GM21529 (cell line): ENCODE measurements at regions not wholly inside any gene's neighbourhood (a gene's known extent, or its start where the extent isn't known, plus 50 kb on each side); places are given as distances from the start of the nearest gene placed in this dataset.

ENCODE experiments used
- ATAC-seq: cut with Tn5 transposase; IDR thresholded peaks from one replicate; pipeline ENCODE4 v1.9.1; 2021; ENCODE audit not compliant: unreplicated experiment

DNA sequence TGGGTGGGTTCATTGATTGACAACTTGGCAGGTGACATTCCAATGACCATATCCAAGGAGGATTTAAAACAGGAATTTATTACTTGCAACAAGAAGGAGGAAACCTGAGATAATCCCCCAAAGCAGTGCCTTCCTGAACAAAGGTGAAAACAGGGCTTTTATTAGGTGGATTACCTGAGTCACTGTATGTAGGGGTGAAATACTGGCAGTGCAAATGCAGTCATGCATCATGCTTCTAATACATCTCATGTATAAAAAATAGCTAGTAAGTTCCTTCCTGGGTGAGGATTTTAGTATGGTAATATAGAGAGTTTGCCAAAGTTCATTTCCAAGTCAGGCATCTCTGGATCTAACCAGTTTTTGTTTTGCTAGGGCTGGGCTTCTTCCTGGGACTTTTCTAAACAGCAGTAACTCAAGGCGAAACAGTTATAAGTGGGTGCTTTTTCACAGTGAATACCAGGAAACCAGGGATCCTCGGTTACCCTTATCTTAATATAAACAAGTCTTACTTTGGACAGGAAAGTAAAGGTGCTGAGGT, 583.4 kb upstream of the LRRTM1 start:
- ATAC-seq: no peak

DNA sequence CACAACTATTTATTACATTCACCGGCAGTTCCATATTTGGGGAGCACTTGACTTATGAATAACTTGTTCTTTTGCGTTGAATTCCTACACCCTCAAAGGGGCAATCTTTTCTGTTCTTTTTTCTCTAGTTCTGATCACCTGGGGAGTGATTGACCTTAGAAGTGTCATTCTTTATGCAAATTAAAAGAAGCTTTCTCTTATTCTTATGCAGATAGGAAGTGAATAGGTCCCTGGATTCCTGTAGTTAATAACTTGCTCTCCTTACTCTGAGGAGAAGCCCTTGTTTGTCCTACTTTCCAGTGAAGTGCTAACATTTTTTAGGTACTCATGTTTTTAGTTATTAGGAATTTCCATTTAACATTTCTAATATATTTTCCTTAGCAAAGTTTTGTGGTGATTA, 569.8 kb upstream of the LRRTM1 start:
- no peak for ATAC-seq

DNA sequence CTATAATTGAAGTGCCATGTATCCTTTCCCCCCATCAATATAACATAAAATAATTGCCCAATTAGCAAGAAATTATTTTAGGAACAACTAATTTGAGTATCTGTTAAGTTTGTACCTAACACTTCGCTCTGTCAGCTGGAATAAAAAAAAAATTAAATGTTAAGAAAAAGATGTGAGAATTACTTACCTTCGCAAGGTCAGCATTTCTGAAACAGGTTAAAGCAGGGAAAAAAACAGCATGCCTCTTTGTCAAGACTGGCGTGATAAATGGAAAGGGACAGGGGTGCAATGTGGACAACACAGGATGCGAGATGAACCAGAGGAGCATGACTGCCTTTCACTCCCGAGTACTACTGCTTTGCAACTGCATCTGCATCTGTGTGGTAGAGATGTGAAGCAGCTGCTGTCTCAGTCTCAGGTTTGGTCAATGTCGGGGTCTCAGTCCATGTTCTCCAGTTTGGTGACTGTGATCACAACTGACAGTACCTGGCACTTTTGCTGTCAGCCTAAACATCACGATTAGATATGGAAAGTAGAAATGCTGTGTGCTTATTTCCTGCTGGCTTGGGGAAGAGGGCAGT, 565.4 kb upstream of the LRRTM1 start:
- no peak for ATAC-seq

DNA sequence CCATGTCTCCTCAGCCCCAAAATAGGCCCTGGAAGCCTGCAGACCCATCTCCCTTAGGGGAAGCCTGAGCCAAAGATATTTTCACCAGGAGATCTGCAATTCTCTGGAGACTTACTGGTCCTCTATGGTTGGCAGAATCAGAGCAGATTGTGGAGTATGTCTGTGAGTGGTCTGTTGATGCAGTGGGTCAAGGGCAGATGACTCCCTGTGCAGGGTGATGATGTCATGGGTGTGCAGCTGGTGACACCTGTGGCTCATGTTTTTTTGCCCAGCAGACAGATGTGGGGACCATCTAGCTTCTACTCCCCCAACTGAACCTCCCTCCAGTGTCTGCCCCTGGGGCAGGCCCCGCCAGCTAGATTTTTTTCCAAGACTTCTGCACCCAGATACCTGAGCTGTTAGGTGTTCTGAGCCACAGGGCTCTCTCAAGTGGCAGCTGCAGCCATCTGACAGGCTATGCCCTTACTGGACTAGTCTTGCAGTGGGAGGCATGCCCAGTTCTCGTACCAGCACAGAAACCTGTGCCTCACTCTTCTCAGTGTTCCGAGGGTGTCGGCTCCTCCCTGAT, 558.7 kb upstream of the LRRTM1 start:
- ATAC-seq: no peak

DNA sequence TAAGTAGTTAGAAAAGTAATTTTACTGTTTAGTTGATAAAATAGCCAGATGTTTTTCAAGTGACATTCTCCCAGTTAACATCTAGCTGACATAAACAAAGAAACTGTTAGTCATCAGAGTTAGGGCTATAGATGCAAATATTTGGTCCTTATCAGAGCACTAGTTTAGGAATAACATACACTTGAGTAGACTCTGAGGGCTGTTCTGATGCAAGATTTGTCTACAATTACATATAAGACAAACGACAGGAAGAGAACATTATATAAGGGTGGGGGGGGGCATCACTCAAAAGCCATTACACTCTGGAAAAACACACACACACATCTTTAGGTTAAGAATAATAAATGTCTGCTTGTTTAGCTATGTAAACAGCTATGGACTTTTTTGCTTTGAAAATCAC, 554.4 kb upstream of the LRRTM1 start:
- ATAC-seq: no peak

DNA sequence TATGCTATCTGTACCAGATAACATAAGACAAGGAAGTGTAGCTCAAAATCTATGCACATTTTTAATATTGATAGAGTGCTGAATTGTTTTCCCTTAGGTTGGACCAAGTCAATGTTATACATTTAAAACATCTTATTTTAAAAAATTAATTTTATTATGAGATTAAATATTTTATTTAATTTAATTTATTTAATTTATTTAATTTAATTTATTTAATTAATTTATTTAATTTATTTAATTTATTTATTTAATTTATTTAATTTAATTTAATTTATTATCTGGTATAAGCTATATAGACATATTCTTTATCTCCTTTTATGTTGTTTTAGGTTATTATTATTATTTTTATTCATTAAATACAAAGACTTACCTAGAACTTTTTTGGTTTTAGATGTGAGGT, 551.7 kb upstream of the LRRTM1 start:
- ATAC-seq: no peak

DNA sequence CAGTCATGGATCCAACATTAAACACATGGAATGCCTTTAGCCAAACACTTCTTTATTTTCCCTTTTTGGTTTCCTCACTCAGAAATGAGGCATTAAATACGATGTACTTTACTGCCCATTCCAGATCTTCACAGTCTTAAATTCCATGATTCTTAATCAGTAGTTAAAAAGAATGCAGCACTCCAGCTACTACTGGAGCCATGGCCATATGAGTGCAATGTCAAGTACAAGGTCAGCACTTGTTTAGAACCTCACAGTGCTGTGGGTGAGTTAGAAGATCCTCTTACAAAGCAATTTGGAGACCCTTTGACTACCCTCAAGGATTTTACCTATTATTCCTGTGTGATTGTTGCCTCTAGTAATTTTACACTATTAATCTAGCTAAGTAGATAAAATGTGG, 550.3 kb upstream of the LRRTM1 start:
- ATAC-seq: no peak

DNA sequence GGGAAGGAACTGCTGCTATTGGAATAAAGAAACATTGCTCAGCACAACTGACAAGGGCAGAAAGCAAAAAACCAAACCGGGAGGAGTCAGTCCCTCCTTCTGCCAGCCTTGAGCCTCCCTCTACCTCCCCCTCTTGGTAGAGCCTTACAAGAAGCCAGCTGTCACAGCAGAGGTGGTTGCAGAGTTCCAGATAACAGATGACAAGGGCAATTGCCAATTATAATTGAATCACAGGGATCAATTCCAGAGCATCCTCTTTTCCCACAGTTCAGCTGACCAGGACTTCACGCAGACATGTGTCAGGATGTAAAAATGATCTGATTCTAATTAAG, 548.2 kb upstream of the LRRTM1 start:
- no peak for ATAC-seq

DNA sequence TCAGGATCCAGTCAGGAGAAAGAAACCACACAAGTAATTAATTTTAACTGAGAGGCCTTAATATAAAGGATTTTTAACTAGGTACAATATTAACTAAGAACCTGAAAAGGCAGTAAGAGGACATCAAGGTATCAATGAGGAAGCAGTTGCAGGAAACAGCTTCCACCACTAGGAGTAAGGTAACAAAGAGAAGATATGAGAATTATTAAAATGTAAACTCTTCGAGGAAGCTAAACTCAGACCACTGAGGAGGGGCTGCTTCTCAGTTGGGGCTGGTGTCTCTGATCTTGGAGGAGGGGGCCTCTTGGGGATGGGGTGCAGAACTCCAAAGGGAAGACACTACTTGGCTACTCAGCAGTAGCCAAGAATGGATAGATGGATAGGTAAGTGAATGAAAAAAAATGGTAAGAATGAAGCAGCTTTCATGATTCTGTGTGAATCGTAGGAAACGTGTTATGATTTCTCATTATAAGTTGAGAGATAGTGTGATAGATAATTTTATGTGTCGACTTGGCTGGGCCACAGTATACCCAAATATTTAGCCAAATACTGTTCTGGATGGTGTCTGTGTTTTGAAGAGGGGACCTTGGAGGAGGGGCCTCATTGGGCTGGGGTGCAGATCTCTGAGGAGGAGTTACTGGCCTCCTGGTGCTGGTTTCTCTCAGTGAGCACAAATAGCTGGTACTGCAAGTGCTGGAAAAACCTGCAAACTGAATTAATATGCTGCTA, 547.7 kb upstream of the LRRTM1 start:
- ATAC-seq: no peak

DNA sequence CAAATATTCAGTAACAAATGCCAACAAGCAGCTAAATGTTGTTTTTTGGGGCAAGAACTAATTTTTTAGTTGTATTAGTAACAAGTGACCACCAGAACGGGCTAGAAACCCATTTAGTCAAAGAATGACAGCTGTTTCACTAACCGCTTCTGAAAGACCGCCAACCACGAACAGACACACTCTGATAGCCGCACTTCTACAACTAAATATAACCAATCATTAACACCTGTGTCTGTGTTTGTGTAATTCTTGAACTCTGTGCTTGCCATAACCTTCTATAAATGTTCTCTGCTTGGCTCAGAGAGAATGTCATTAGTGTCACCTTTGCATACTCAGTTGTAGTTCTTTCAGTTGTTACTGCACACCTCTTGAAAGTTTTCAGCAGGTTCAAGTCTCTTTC, 526.3 kb upstream of the LRRTM1 start:
- ATAC-seq: no peak

DNA sequence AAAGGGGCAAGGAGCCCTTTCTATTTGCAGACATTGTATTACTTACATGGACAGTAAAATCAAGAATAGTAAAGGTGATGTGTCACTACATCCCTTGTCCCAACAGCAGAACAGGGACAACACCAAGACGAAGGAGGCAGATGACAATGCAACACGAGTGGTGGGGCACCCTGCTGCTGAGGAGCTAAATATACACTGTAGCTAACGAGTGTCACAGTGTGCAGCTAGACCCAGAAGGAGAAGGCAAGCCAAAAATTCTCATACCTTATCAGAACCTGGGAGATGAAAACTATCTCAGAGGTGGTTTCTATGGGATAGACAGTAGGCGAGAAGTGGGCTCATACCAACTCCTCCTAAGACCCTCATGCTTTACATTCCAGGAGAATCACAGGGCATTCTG, 518.4 kb upstream of the LRRTM1 start:
- no peak for ATAC-seq

DNA sequence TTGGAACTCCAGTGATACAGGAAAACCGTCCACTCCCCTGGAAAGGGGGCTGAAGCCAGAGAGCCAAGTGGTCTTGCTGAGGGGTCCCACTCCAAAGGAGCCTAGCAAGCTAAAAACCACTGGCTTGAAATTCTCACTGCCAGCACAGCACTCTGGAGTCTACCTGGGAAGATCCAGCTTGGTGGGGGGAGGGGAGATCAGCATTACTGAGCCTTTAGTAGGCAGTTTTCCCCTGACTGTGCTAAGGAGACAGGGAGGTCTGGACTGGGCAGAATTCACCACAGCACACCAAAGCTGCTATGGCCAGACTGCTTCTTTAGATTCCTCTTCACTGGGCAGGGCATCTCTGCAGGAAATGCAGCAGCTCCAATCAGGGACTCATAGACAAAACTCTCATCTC, 510.7 kb upstream of the LRRTM1 start:
- ATAC-seq: no peak

DNA sequence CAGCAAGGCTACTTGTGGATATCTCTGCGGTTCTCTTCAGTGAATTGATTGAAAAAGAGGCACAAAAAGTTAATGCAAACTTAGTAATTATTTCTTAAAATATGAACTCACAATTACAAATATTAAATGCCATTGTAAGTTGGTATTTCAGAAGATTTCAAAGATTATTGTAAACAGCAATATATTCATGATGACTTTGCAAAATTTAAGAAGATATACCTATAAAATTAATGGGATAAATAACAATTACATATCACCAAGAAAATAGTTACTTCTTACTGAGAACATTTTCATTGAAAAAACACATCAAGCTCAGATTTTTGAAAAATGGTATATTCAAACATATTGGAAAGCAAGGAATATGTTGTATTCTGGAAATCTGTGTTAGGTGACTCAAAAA, 482.0 kb upstream of the LRRTM1 start:
- no peak for ATAC-seq

DNA sequence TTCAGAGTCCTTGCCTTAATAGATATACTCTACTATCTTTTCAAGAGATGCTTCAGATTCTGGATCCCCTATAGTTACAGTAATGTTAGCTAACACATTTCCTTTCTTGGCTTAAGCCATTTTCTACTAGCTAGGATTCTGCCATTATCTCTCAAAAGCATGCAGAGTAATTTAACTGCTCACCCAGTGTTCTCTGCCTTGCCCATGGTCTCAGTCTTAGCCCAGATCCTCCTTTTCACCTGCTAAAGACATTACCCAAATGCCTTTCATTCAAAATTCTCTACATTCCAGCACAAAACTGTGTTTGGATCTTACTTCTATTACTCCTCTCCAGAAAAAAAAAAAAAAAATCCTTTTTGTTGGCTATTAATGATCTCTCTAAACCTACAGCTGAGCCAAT, 474.2 kb upstream of the LRRTM1 start:
- no peak for ATAC-seq

DNA sequence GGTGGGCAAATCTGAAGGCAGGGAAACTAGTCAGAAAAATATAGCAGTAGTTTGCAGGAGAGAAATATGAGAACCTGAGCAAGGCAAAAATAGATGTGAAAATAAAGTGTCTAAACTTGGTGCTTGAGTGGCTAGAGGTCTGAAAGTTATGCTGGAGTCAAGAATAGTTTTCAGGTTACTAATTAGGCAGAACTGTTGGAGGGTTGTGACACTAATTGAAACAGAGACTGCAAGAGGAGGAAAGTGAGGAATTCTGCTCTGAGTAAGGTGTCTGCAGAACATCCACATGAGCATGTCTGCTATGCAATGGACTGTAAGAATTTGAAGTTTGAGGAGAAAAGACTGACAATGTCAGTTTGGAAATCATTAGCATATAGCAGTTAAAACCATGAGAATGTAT, 444.0 kb upstream of the LRRTM1 start:
- no peak for ATAC-seq

DNA sequence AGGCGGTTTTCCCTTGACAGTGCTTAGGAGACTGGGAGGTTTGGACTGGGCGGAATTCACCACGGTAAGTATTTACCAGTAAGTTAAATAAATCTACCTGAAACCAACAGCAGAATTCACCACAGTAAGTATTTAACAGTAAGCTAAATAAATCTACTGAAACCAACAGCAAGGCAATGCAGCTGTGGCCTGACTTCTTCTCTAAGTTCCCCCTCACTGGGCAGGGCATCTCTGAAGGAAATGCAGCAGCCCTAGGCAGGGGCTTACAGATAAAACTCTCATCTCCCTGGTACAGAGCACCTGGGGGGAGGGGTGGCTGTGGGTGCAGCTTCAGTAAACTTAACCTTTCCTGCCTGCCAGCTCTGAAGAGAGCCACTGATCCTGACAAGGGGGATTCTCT, 432.5 kb upstream of the LRRTM1 start:
- ATAC-seq: no peak

DNA sequence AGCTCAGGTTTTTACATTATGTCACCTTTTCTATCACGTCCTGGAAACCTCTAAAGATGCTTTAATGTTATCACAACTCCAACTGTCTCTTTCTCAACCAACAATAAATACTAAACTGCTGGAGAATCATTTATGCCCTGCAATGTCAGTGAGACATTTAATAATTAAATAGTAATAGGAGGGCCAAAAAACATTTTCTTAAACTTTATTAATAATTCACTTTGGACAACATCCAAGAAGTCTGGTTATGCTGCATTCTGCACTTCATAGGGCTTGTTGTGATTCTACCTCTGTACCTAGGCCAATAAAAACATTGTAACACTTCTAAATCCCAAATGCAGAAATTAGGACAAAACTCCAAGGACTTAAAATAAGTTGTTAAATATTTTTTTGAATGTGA, 420.4 kb upstream of the LRRTM1 start:
- ATAC-seq: no peak

DNA sequence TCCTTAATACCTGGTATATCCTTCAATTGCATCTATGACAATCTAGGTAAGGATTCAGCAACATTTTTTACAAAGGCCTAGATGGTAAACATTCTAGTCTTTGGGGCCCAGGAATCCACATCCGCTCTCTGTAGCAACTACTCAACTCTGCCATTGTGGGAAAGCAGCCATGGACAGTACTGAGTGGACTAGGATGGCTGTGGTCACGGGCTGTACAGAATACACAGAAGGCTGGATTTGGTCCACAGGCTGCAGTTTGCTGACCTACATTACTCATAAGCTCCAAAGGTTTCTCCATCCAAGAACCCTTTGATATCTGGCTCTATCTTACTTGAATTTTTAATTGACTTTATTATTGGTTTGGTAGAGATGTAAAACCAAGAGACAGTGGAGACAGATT, 418.3 kb upstream of the LRRTM1 start:
- ATAC-seq: no peak

DNA sequence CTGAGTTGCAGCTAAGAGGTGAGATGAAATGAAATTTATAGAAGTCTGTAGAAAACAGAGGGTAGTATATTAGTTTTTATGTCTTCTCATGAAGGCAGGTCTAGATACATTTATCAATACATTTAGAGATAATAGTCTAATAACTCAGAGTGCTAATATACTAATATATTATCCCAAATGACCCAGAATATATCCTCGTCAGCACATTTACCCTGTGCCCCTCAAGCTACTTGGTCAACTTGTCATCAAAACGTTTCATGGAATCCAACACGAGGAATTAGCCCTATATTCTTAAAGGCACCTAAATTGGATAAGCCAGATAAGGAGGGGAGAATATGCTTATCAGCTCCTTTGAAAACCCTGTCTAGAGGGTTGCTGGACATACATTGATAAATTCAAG, 415.1 kb upstream of the LRRTM1 start:
- no peak for ATAC-seq

DNA sequence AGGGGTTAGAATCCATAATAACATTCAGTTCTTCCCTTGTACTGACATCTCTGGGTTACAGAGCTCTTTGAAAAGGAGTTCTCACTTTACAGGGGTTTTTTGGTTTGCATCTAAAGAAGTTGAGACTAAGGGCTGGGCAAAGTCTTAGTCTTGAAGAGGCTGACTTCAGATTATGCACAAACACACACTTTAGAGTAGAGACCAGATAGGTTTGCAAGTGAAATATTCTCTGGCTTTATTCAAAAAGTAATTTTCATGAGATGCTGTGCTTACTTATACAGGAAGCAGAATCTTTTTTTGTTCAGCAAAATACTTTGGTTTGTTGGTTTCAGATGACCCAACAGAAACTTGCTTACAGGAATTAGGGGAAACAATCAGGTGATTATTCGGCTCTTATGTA, 410.9 kb upstream of the LRRTM1 start:
- no peak for ATAC-seq

DNA sequence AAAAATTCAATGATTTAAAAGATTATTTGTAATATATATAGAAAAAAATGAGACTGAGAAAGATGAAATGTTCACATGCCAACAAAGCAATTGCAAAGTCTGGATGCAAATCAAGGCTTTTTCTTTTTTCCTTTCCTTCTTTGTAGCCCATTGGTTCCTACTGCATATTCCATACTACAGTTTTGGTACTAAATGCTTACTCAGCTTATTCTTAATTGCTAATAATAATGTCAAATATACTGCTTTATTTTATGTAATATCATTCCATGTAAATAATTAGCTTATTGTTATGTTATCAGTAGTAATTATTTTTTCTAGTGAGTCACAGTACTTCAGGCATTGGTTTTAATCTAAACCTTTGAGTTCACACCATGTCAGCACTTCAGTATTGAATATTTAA, 407.4 kb upstream of the LRRTM1 start:
- ATAC-seq: no peak

DNA sequence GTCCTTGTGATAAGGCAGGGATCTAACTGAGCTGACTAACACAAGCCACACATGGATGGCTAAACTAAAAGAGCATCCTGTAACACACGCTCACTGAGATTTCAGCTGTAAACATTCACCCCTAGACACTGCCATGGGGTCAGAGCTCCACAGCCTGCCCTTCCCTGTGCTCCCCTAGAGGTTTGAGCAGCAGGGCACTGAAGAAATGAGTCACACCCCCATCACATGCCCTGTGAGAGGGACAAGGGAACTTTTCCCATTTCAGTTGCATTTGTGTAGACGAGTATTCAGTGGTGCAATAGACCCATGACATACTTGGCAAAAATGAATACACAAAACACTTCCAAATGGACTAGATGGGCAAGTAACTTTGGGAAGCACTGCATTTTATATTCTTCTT, 402.4 kb upstream of the LRRTM1 start:
- no peak for ATAC-seq

DNA sequence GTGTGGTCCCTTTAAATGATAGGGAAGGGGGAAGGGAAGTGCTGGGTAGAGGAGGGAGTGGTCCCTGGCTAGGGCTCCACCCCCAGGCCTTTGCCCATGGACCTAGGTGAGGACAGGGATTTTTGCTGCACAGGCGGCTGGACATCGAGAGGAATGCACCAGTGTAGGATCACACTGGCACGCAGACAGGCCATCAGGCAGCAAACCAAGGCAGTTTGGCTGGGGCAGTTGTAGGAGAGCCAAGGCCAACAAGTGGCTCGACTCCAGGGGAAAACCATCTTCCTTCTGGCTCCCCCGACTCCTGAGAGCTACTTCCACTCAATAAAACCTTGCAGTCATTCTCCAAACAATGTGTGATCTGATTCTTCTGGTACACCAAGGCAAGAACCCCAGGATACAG, 402.0 kb upstream of the LRRTM1 start:
- ATAC-seq: no peak
